Stimulated activated CD4-positive, alpha-beta T cell treated with anti-CD3 and anti-CD28 coated beads, Interleukin-4, amount 100 ng/mL, for 48 hours (primary cell): ENCODE measurements at regions not wholly inside any gene's neighbourhood (a gene's known extent, or its start where the extent isn't known, plus 50 kb on each side); places are given as distances from the start of the nearest gene placed in this dataset.

ENCODE experiments used
- DNase-seq, 2 donors: peaks; one replicate each; pipeline ENCODE4 v3.0.0-alpha.2; 2020; ENCODE audit warnings: low read depth in 2 of 2

DNA sequence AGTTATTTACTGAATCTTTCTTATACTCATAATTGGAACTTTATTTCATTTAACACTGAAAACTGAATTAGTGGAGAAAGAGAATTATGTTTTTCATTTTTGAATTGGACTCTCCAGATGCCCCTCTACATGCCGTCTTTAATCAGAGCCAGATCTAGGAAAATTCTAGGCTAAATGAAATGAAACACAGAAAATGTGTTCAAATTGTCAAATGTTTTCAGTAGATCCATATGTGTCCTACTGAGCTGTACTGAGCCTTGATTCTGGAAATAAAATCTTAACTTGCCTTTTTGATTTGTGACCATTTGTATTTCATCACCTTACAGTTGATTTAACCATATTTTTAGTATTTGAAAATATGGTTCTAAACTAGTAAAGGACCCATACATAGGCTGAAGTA is 64.0 kb upstream of the GK2 start:
- DNase-seq = no peak

DNA sequence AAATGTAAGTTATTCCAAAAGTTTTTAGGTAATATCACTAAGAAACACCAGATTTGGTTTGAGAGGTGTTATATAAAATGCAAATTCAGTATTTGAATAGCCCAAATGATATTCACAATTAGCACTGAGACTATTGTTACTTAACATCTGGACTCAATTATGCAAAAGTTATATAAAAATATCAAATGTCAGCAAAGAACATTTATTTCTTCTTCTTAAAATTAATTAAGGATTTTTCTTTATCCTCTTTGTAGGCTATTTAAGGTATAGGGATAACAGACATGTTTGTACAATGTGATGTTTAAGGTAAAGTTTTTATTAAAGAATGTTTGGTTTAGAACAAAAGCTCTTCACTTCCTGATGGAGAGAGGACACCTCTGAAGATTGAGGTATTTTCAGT is 63.3 kb upstream of the GK2 start:
- no peak for DNase-seq

DNA sequence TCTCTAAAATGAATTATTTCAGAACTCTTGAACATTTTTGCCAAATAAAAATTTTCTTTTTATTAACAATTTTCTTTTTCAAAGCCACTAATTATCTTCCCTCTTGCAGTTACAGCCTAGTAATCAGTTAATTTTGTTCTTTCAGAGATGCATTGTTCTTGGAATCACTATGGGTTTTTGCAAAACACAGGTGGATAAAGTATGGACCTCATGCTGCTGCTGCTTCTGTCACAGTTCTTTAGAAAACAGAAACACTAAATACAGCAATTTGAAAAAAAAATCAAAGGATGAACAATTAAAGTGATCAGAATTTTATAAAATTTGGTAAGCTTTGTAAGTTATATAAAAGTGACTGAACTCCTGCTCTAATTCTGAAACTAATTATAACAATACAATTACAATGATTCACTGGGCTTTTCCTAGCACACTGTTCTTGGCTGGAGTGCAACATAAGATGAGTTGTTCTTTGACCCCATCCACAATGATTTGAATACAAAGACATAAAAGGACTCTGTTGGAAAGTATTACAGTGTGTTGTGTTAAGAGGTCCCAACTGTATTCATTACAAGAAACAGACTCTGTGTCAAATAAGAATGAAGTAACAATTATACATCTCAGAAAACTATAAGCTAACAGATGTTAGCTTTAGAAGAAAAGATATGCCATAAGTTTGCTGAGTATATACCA is 59.4 kb upstream of the GK2 start:
- no peak for DNase-seq

DNA sequence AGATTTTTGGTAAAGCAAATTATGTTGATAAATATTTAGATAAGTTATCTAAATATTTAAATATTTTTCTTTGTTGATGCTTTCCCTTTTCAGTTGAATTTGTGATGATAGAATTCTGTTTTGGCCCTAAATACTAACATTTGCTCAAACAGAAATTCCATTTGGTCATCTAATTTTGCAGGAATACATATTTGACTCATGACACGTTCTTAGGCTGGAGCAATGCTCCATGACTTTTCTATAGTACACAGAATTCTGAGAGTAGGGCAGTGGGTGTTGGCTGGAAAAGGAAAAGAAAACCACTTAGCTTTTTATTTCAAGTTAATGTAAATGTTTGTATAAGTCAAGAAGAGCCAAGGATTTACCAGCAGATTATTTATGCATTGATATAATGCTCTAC is 58.6 kb upstream of the GK2 start:
- no peak for DNase-seq
